ENCODE measurements at regions not wholly inside any gene's neighbourhood (a gene's known extent, or its start where the extent isn't known, plus 50 kb on each side); places are given as distances from the start of the nearest gene placed in this dataset.
"Not testable (repeated sequence)": the region's sequence is repeated elsewhere in the genome, so short reads cannot be mapped to it uniquely, and the experiment has no call there.

DNA sequence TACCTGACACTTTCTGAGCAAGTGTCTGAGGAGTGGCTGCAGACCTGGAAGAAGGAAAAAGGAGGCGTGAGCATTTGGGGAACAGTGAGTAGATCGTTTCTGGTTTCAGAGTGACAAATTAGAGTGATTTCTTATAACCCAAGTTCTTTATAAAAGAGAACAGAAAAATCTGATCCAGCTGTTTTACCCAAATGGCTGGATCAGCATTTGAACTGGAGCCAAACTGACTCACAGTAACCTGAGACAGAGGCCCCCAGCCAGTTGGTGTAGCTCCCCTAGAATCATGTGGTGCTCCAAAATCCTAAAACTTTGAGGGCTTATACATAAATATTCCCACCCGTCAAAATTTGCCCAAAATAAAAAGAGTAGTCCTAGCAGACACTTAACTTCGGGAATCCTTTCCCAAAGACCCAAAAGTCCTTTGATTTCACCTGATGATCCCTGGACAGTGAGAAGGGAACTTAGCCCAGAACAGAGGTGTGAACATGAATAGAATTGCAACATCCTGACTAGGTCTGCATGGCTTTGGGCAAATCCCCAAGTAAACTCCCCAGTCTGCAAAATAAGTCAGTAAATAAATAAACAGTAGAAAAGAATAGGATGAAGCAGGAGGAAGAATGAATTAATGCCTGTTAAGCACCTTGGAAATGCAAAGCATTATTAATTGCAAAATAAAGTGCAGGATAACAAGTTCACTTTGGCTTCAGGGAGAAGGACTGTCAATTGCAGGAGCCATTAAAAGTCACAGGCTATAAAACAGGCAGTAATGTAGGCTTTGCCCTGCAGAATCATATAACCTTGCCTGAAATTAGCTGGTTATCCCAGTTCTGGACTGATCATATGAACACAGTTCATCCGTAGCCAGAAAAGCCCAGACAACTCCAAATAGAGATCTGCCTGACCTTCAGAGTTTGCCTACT is 262.0 kb upstream of the JARID2 start:
- no peak for DNase-seq

DNA sequence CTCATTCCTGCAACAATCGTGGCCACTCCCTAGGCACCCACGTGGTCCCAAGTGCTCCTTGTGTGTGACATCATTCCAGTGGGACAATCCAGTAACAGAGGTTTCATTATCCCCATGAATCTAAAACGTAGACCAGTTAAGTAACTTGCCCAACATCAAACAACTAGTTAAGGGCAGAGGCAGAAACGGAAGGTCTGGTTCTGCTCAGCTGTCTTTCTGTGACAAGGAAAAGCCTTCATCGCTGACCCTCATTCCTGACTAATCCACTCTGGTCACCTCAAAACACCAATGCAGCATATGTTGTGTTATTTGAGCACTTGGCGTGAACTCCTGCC is 261.4 kb upstream of the JARID2 start:
- DNase-seq: peak; percentile 13

- no peak for DNase-seq
Observed at GRCh38 chr6:14985366-14985765, 260.5 kb upstream of the JARID2 start.

DNA sequence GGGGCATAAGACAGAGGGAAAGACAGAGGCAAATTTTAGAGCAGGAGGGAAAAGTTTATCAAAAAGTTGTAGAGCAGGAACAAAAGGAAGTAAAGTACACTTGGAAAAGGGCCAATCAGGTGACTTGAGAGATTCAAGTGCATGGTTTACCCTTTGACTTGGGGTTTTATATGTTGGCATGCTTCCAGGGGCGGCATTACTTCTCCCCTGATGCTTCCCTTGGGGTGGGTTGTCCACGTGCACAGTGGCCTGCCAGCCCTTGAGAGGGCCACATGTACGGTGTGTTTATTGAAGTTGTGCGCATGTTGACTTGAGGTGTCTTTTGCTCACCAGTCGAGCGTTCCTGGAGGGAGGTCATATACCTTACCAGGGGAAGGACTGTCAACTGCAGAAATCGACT is 259.5 kb upstream of the JARID2 start:
- no peak for DNase-seq

- no peak for DNase-seq
Observed at GRCh38 chr6:14987490-14987889, 258.4 kb upstream of the JARID2 start.

DNA sequence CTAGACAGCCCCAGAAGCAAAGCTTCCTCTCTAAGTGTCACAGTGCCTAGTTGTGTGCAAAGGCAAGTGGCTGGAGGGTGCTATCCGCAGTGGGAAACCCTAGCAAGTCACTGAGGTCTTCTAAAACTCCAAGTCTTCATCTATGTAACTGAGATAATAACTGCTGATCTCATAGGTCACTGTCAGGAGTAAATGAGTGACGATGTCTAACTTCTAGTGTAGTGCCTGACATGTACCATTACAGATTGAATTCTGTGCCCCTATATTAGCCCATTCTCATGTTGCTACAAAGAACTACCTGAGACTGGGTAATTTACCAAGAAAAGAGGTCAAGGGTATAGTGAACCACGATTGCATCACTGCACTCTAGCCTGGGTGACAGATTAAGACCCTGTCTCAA is 253.5 kb upstream of the JARID2 start:
- DNase-seq: no peak

GRCh38 chr6:14995208-14995607 is 250.7 kb upstream of the JARID2 start:
- DNase-seq: no peak

DNA sequence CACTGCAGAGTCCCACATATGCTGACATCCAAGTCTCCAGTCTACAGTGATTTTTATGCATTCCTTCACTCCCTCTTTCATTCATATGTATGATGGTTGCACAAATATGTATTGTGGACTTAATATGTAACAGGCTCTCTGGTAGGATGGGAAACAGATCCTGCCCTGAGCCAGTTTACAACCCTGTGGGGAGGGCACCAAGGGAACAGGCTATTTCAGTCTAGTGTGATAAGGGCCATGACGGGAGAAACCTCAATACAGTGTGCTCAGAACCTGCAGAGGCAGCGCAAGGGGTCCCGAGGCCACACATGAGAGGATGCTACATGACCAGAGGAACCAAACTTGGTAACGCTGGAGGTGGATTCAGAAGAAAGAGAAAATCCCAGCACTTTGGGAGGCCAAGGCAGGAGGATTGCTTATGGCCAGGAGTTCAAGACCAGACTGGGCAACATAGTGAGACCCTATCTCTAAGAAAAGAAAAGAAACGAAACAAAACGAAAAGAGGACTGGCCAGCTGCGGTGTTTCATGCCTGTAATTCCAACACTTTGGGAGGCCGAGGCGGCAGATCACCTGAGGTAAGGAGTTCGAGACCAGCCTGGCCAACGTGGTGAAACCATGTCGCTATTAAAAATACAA is 249.8 kb upstream of the JARID2 start:
- DNase-seq: no peak

DNA sequence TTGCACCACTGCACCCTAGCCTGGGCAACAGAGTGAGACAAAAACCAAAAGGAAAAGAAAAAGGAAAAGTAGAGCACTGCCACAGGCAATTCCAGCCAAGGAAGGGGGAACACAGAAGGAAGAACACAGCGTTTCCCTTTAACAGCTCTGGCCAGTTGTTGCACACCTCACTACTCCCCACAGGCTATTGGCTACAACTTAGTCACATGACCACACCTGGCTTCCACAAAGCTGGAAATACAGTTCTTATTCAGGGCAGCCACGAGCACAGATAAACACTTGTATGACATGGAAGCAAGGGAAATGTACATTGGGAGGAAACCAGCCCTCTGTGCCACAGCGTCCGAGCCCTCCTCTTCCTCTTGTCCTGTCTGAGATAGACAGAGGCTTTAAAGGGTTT is 249.0 kb upstream of the JARID2 start:
- DNase-seq: no peak

GRCh38 chr6:14997507-14997906 is 248.4 kb upstream of the JARID2 start:
- no peak for DNase-seq

DNA sequence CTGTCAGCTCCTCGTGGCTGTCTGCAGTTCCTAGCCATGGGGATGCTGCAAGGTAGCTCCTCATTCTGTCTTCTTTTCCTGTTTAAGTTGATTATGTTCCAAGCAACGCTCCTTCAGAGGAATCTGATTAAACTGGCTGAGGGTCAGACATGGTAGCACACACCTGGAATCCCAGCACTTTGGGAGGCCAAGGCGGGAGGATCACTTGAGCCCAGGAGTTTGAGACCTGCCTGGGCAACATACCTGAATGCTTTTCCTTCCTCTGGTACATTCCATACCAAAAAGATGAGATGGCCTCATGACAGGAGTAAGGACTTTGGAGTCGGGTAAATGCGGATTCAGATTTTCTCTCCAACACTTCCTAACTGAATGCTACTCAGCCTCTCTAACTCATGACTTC is 246.8 kb upstream of the JARID2 start:
- DNase-seq: no peak

DNA sequence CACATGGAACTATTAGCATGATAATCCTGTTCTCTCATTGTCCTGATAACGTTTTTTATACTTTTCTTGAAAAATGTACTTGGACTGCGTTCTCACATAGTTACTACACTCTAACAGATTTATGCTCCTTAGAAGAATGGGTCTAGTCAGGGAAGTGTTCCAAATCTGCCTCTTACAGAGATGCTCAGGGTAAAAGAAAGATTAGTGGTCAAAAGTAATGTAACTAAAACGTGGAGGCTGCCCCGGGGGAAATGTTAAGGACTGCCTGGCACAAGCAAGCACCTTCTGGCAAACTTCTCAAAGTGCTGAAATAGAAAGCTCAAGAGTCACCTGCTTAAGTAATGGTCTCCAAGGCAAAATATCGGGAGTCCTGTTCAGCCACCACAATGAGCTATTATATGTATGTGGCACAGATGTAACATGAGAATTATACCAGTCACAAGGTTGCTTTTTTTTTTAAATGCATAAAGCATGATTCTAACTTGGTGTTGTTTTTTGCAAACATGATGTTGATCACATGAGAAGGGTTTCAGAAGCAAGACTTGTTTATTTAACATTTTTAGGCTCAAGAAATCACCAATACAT is 244.5 kb upstream of the JARID2 start:
- no peak for DNase-seq

DNA sequence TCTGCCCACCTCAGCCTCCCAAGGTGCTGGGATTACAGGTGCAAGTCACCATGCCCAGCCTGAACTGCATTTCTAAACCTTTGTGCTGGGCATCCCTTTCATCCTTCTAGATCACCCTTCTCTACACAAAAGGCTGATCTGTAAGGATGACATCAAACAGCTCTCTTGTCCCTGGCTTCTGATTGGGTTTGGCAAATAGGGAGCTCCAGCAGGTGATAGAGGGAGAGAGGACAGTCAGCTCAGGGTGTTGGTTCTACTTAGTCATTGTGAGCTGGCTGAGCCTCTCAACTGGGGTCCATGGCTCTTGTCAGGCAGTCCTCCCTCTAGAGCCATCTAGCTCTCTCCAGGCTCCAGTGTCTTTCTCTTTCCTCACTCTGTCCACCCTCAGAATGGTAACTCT is 237.6 kb upstream of the JARID2 start:
- DNase-seq: no peak

DNA sequence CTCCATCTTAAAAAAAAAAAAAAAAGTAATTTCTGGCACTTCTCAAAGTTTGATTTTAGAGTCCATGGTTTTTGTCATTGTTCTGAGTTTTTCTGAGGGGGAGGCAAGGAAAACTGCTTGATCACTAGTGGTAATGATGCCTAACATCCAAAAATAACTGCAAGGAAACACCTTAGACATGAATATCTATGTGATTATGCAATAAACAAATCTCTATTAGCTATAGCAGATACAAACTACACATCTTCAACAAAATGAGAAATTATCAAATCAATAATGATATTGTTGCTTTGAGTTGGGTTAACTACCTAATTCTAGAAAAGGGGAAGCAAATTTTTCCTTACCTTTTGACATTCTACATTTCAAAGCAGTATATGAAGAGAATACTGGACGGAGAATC is 230.9 kb upstream of the JARID2 start:
- DNase-seq: no peak

- no peak for DNase-seq
Observed at GRCh38 chr6:15016813-15017212, 229.1 kb upstream of the JARID2 start.

- DNase-seq: peak; percentile 7
Observed at GRCh38 chr6:15017261-15017660, 228.6 kb upstream of the JARID2 start.

- DNase-seq: no peak
Observed at GRCh38 chr6:15017803-15018202, 228.1 kb upstream of the JARID2 start.

GRCh38 chr6:15020119-15020770 is 225.6 kb upstream of the JARID2 start:
- DNase-seq: no peak

DNA sequence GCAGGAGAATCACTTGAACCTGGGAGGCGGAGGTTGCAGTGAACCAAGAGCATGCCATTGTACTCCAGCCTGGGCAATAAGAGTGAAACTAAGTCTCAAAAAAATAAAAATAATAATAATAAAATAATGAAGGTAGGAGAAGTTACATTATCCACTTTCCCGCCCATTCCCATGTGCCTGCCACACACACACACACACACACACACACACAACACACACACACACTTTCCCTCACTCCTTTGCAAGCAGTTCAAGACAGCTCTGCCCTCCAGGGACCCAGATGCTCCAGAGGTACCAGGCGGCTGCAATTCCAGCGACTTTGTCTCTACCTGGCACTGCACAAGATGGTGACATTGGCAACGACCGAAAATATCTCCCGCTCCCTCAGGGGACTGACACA is 224.8 kb upstream of the JARID2 start:
- no peak for DNase-seq

GRCh38 chr6:15023018-15023417 is 222.9 kb upstream of the JARID2 start:
- not testable (repeated sequence) for DNase-seq

GRCh38 chr6:15023448-15023847 is 222.4 kb upstream of the JARID2 start:
- DNase-seq: no peak

DNA sequence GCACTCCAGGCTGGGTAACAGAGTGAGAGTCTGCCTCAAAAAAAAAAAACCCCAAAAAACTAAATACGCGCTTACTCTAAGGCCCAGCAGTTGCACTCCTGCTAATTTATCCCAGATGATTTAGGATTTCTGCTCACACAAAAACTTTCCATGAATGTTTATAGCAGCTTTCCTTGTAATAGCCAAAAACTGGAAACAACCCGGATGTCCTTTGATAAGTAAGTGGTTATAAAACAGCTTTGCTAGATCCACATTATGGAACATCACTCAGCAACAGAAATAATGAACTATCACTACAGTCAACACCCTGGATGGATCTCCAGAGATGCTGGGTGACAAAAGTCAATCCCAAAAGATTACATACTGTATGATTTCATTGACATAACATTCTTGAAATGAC is 220.4 kb upstream of the JARID2 start:
- DNase-seq: no peak

DNA sequence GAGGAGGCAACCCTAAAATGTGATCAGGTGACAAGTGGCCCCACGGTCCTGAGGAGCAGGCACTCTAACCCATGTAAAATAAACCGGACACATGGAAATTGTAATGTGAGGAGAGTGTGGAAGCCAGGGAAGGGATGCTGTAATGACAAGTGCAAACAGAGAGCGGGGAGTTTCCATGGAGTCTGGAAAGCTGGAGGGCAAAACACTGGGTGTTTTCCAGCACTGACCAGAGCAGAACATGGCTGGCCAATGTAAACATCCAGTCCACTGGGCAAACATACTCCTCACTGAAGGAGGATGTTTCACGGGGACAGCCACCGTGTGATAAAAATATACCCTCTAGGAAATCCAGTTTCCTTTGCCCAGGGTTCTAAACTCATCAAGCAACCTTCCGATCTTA is 219.0 kb upstream of the JARID2 start:
- peak; percentile 11 for DNase-seq
